HG02885 (cell line): ENCODE measurements at regions not wholly inside any gene's neighbourhood (a gene's known extent, or its start where the extent isn't known, plus 50 kb on each side); places are given as distances from the start of the nearest gene placed in this dataset.

Experiments
- ATAC-seq: cut with Tn5 transposase; IDR thresholded peaks from one replicate; pipeline ENCODE4 v1.9.1; 2021; ENCODE audit warnings: mild to moderate bottlenecking; ENCODE audit not compliant: unreplicated experiment, poor library complexity

- no peak for ATAC-seq
These were observed 84.4 kb upstream of the TNS3 start for GRCh38 chr7:47666164-47666862.

GRCh38 chr7:47664650-47665195 is 82.8 kb upstream of the TNS3 start:
- no peak for ATAC-seq

DNA sequence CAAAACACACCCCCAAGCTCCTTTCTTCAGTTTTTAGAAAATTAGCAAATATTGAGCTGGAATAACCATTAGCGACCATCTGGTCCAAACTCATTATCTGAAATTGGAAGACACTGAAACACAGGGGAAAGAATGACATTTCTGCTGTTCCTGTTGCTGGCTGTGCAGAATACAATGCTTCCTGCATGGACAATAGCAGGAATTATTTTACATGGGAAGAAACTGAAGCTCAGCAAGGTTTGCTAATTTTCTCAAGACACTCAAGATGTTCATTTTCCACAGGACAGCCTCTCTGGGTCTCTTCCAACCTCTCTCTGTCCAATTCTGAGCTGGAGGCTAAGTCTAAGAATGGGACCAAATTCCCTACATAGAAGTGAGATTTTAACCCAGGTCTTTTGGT is 81.9 kb upstream of the TNS3 start:
- no peak for ATAC-seq

- no peak for ATAC-seq
These were observed 81.3 kb upstream of the TNS3 start for GRCh38 chr7:47663213-47663612.

GRCh38 chr7:47661051-47661714 is 79.3 kb upstream of the TNS3 start:
- peak; percentile 77 for ATAC-seq

GRCh38 chr7:47659664-47660462 is 78.0 kb upstream of the TNS3 start:
- no peak for ATAC-seq

GRCh38 chr7:47658886-47659635 is 77.2 kb upstream of the TNS3 start:
- no peak for ATAC-seq

DNA sequence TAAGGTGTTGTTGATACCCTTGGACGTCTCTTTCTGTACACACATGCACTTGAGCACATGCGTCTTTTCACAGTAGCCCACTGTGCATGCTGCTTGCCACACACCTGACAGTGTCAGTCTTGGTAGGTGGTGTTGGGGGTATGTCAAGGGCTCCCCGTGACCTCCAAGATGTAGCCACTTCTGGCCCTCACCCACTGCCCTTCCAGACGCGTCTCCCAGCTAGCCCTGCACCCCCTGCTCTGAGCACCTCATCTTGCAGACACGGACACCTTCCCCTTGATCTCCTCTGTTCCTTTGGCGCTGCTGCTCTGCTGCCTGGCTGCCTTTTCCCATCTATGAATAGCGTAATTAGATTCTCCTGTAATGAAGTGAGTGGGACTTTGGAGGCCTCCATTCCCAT is 75.2 kb upstream of the TNS3 start:
- ATAC-seq = no peak

DNA sequence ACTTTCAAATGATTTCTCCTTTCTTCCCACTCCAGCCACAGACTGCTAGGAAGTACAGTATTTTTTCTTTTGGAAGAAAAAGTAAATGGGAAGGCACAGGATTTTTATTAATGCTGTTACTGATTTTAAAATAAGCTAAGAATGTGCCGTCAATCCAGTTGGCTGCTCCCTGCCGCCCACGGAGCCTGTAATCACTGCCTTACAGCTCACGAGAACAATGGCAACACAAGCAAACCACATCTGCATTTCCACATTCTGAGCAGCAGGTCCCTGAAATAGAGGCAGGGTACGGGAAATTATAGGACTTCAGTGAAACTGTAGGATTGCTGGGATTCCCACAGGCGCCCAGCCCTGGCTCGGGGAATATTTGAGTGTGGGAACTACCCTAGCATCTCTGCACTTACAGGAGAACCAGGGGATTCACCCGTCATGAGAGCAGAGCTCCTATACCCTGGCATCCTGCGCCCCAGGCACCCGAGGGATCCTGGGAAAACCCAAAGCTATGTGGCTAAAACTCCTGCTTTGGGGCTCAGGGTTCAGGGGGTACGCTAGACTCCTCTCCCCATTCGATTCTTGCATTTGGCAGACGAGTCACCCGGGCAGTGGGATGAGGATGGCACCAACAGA is 72.9 kb upstream of the TNS3 start:
- ATAC-seq = no peak

DNA sequence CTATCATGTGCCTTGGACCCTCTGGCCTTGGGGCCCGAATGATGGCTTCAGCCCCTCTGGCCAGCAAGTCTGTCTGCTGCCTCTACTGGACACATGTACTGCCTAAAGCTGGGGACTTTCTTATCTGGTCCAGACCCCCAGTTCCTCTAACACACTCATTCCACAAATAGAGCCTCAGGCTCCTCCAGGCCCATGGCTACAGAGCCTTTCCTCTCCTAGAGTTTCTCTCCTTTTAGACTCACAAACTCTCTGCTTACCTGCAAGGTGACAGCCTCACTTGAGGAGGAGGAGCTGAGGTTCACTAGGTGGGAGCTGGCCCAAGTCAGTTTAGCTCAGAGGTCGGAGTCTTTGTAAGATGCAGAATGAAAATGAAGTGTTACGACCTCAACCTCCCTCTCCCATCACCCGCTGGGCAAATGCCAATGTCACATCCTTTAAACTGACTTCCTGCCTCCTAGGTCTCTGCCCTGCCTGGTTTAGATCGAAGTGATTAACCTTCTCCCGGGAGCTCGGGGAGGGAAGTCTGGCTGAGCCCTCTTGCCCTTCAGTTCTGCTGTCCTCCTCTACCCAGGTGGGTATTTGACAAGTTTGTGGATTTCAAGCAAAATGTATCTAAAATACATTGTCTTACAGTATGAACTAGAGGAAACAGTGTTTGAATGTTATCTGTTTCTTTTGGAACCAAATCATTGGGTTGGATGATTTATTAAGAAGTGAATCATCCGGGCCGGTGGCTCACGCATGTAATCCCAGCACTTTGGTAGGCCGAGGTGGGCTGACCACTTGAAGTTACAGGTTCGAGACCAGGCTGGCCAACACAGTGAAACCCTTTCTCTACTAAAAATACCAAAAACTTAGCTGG is 71.9 kb upstream of the TNS3 start:
- ATAC-seq = no peak

DNA sequence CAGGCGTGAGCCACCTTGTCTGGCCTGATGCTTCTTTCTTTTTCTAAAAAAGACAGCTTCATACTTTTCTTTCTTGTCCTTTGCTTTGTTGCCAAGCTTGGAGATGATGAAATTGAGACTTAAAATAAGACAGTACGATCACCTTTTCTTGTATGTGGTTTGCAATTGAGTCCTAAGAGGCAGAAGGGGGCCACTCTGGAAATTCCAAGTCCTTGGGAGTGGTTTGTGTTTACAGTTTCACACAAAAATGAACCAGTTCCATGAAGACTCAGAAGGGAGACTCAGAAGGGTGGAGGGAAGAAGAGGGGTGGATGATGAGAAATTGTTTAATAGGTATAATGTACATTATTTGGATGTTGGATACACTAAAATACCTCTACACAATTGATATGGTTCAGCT is 70.7 kb upstream of the TNS3 start:
- no peak for ATAC-seq

GRCh38 chr7:47651355-47652317 is 69.7 kb upstream of the TNS3 start:
- ATAC-seq = no peak

- ATAC-seq = no peak
These were observed 68.0 kb upstream of the TNS3 start for GRCh38 chr7:47649919-47650318.

- no peak for ATAC-seq
These were observed 66.5 kb upstream of the TNS3 start for GRCh38 chr7:47648275-47648925.

DNA sequence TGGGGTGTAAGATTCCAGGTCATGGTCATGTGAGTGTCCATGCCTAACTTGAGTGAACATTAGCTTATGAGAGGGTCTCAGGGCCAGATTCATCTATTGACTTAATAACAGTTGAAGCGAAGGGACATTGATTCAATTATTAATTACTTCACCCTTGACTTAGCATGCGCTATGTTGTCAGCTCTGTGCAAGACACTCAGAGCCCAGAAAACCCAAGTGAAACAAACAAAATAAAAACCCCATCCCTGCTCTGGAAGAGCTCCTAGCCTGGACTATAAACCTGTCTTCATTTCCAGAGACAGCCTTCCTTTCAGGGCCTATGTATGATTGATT is 66.0 kb upstream of the TNS3 start:
- no peak for ATAC-seq

DNA sequence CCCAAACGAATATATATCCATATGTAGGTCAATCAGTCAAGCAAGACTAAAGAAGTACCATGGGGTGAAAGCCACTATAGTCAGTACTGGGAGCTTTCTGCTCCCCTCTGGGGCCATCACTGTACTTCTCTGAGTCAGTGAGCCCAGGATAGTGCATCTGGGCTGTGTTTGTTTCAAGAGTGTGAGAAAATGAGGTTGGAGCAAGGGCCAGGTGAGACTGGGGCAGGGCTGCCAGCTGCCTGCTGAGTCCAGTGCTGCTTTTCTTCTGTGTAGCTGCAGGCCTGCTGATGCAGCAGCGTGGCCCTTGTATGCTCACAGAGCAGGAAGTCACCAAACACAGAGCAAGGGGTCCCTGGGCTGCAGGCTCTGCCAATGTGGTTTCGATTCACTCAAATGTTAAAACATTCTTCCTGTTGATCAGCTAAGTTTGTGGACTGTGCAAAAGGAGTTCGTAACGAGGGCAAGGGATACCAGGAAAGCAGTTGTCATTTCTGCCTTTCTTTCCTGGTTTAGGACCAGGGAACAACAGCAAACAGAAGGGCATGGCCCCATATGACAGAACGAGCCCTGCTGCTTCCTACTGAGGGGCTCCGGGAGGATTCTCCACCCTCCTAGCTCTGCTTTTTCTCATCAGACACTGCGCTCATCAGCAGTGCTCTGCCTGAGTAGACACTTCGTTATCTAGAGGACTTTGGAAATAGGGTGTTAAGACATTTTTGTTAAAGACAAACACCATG is 65.4 kb upstream of the TNS3 start:
- no peak for ATAC-seq
